ENCODE measurements at regions not wholly inside any gene's neighbourhood (a gene's known extent, or its start where the extent isn't known, plus 50 kb on each side); places are given as distances from the start of the nearest gene placed in this dataset.

- Histone ChIP-seq H3K9me3 (no peaks in the 10 kb centered on the region), H3K79me2 (ENCODE audit: insufficient read depth) (no peaks in the 10 kb centered on the region), H2AFZ (ENCODE audit: low read depth) (no peak overlapping the region), H3K36me3 (replicated peaks in 1 of 2; ENCODE audit: control insufficient read depth in 1 of 2, insufficient read depth in 2 of 2, low read length in 1 of 2) (no peaks in the 10 kb centered on the region), H4K20me1 (ENCODE audit: insufficient read depth) (no peaks in the 10 kb centered on the region), H3K4me2 (no peak overlapping the region), H3F3A (replicated peaks; ENCODE audit: insufficient read depth) (no peaks in the 10 kb centered on the region), H3K4me3 (ENCODE audit: low read depth in 2 of 2, low read length in 1 of 2) (no peak overlapping the region), H3K27me3 (ENCODE audit: insufficient read depth) (0 out of 2 replicates have a peak, but pooled peaks cover 5% of the 10 kb centered on the region), H3K9ac (no peak overlapping the region), H3K4me1 (ENCODE audit: control insufficient read depth in 1 of 2, insufficient read depth in 2 of 2, low read depth in 1 of 2, low read length in 1 of 2) (peaks cover 0 to 68% of the 10 kb centered on the region in 2 experiments; a peak in 1 of 4 replicates), H3K27ac (ENCODE audit: low read depth in 2 of 2, low read length in 1 of 2) (no peak overlapping the region), H3K9me2 (no peaks in the 10 kb centered on the region)
- CTCF ChIA-PET = interaction anchor here (1.3 to 7.8 kb wide), 3 partner anchors 8 to 146 kb away, joined by 3 to 42 read pairs (median 10); no protein-coding TSS in a partner anchor
- TF ChIP-seq RXRA (IDR thresholded peaks at IDR 0.05; ENCODE audit: borderline replicate concordance, low read depth) (no peak), GATA2 (CRISPR knock-in tag; IDR thresholded peaks at IDR 0.05) (no peak), JUND (IDR thresholded peaks at IDR 0.05) (no peak), FOXJ3 (CRISPR knock-in tag; IDR thresholded peaks at IDR 0.05) (no peak), TEAD4 (IDR thresholded peaks at IDR 0.05; ENCODE audit: borderline replicate concordance, insufficient read depth) (no peak), TCF12 (IDR thresholded peaks at IDR 0.05) (no peak), SIN3A (IDR thresholded peaks at IDR 0.05; ENCODE audit: borderline replicate concordance, low read depth, low read length) (no peak), IRF3 (IDR thresholded peaks at IDR 0.05; ENCODE audit: low read depth, low read length) (no peak), YY1 (IDR thresholded peaks at IDR 0.05; ENCODE audit: low read depth) (no peak), NRF1 (IDR thresholded peaks at IDR 0.05; ENCODE audit: low read depth, low read length) (no peak), ZBTB33 (IDR thresholded peaks at IDR 0.05; ENCODE audit: borderline replicate concordance, low read depth) (no peak), MEF2A (IDR thresholded peaks at IDR 0.05; ENCODE audit: borderline replicate concordance, low read depth) (no peak), EP300 (IDR thresholded peaks at IDR 0.05; ENCODE audit: borderline replicate concordance in 1 of 2, low read depth in 1 of 2, low read length in 1 of 2) (no peak), RCOR1 (IDR thresholded peaks at IDR 0.05; ENCODE audit: low read length) (no peak)
- POLR2A ChIA-PET = no interaction called here
- 63% methylated on average over 11 of the region's 11 CpGs for WGBS (ENCODE audit: low lambda C conversion rate)
- no peak for DNase-seq
Measured at GRCh38 chr10:71072131-71072822, 140.1 kb upstream of the UNC5B start.

GRCh38 chr10:71072823-71073210, 139.6 kb upstream of the UNC5B start:
- 0 out of 2 replicates have a peak, but pooled peaks cover 5% of the 10 kb centered on the region for H3K27me3 ChIP-seq (ENCODE audit: insufficient read depth)
- no CpG with 5 or more reads among the region's 5 CpGs for WGBS (ENCODE audit: low lambda C conversion rate)
- H3K79me2 ChIP-seq (ENCODE audit: insufficient read depth) = no peaks in the 10 kb centered on the region
- no peak overlapping the region for H3K4me3 ChIP-seq (ENCODE audit: low read depth in 2 of 2, low read length in 1 of 2)
- no peak for DNase-seq
- H3K4me2 ChIP-seq = no peak overlapping the region
- no peaks in the 10 kb centered on the region for H3K9me3 ChIP-seq
- H3K27ac ChIP-seq (ENCODE audit: low read depth in 2 of 2, low read length in 1 of 2) = no peak overlapping the region
- TF ChIP-seq TCF12 (IDR thresholded peaks at IDR 0.05) (no peak), RAD21 (IDR thresholded peaks at IDR 0.05; ENCODE audit: low read length) (no peak), TEAD4 (IDR thresholded peaks at IDR 0.05; ENCODE audit: borderline replicate concordance, insufficient read depth) (no peak), USF2 (IDR thresholded peaks at IDR 0.05; ENCODE audit: borderline replicate concordance, low read depth, low read length) (no peak), CHD2 (IDR thresholded peaks at IDR 0.05; ENCODE audit: low read length, partially characterized antibody) (no peak), YY1 (IDR thresholded peaks at IDR 0.05; ENCODE audit: low read depth) (no peak), TAF1 (IDR thresholded peaks at IDR 0.05; ENCODE audit: borderline replicate concordance, low read depth, low read length) (no peak), RXRA (IDR thresholded peaks at IDR 0.05; ENCODE audit: borderline replicate concordance, low read depth) (no peak), JUND (IDR thresholded peaks at IDR 0.05) (no peak), MEF2A (IDR thresholded peaks at IDR 0.05; ENCODE audit: borderline replicate concordance, low read depth) (no peak), PBX3 (IDR thresholded peaks at IDR 0.05) (no peak)
- H3F3A ChIP-seq (replicated peaks; ENCODE audit: insufficient read depth) = no peaks in the 10 kb centered on the region
- H3K9ac ChIP-seq = no peak overlapping the region
- H3K36me3 ChIP-seq (replicated peaks in 1 of 2; ENCODE audit: control insufficient read depth in 1 of 2, insufficient read depth in 2 of 2, low read length in 1 of 2) = no peaks in the 10 kb centered on the region
- no peaks in the 10 kb centered on the region for H4K20me1 ChIP-seq (ENCODE audit: insufficient read depth)
- H3K9me2 ChIP-seq = no peaks in the 10 kb centered on the region
- H2AFZ ChIP-seq (ENCODE audit: low read depth) = no peak overlapping the region
- peaks cover 0 to 66% of the 10 kb centered on the region in 2 experiments; a peak in 1 of 4 replicates for H3K4me1 ChIP-seq (ENCODE audit: control insufficient read depth in 1 of 2, insufficient read depth in 2 of 2, low read depth in 1 of 2, low read length in 1 of 2)
- POLR2A ChIA-PET = no interaction called here
- CTCF ChIA-PET = interaction anchor here (1.3 to 7.8 kb wide), 5 partner anchors 8 to 169 kb away, joined by 3 to 42 read pairs (median 5); no protein-coding TSS in a partner anchor
